DOHH2 (cell line): ENCODE measurements at regions not wholly inside any gene's neighbourhood (a gene's known extent, or its start where the extent isn't known, plus 50 kb on each side); places are given as distances from the start of the nearest gene placed in this dataset.

Source experiments
- CTCF ChIP-seq: fragments of 200-600 bp; sonication (generic); IDR thresholded peaks from one replicate; pipeline ENCODE4 v1.5.1; 2014; ENCODE audit warnings: antibody characterized with exemption, mild to moderate bottlenecking, low read depth, low read length; ENCODE audit not compliant: poor library complexity, severe bottlenecking
- EZH2phosphoT487 ChIP-seq: fragments of 200-600 bp; sonication (generic); IDR thresholded peaks from 2 replicates; pipeline ENCODE4 v1.6.1; 2017; ENCODE audit warnings: borderline replicate concordance, mild to moderate bottlenecking, antibody characterized with exemption, low read length, moderate library complexity, mixed read lengths

DNA sequence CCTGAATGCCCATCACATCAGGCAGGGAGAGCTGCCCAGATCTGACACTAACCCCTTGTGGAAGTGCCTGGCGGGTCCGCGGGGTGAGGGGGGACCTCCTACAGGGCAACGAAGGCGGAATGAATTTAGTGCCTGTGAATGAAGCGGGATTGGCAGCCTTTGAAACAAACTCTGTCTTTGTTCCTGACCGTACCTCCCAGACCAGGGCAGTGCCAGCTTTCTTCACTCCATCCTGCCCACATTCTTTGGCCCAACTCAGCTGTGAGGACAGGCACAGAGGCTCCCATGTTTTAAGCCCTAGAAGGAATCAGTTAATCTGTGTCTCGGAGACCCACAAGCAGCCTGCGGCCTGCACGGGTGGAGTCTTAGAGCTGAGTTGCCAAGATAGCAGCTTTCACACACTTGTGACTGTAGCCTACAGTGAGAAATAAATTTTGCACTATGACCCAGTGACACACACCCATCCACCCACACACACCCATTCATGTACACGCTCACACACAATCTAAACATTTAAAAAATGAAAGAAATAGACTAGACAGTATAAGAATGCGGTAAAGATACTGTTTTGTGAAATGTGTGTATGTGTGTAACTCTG, 60.1 kb upstream of the USP24 start:
- TF ChIP-seq CTCF = no peak
- no peak for TF ChIP-seq EZH2phosphoT487
